Adrenal gland (tissue), 5 donors: ENCODE measurements at regions not wholly inside any gene's neighbourhood (a gene's known extent, or its start where the extent isn't known, plus 50 kb on each side); places are given as distances from the start of the nearest gene placed in this dataset.

Experiments used
- POLR2A ChIP-seq, 2 donors: fragments of 450-650 bp; IDR thresholded peaks; one replicate each; pipeline ENCODE4 v1.6.1; 2017; ENCODE audit warnings: antibody characterized with exemption in 2 of 2, mild to moderate bottlenecking in 2 of 2, moderate library complexity in 1 of 2
- TF ChIP-seq, protein P1 (sequence below), 6 experiments: fragments of 450-650 bp in 4 of 6; fragments of 200-600 bp in 2 of 6; sonication (generic) in 1 of 6; IDR thresholded peaks; 1 replicate in 5 of 6; 2 replicates in 1 of 6; pipeline versions ENCODE4 v1.5.1 to v1.8.0; 2016 to 2021; ENCODE audit warnings: antibody characterized with exemption in 6 of 6, mild to moderate bottlenecking in 2 of 6, moderate library complexity in 1 of 6
- donor health status: DM: no; HTN: no; CAD: no.

DNA sequence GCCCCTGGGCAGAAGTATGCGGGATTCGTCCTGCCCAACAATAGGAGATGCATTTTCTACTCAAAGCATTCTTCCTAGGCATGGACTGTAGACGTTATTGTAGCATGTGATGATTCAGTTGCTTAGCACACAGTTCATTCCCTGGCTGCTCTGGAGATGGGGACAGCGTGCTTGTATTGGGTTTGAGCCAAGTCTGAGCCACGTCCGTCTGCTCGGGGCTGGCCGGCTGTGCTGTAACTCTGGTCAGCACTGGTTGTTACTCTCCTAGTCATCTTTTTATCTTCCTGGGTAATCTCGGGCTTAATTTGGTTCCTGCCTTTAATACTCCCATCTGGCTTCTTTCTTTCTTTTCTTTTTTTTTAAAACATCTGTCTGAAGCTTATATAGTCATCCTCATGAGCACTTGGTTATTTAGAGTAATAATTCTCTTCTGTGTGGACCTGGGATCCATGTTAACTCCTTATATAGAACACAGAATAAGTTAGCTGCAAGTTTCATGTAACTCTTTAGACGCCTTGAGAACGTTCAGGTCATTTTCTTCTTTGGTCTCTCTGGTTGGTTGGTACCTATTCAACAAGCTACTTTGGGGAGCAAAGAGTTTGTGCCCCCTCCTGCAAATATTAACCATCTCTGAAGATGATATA lies 118.8 kb upstream of the RPS23 start:
- TF ChIP-seq, protein P1, sequence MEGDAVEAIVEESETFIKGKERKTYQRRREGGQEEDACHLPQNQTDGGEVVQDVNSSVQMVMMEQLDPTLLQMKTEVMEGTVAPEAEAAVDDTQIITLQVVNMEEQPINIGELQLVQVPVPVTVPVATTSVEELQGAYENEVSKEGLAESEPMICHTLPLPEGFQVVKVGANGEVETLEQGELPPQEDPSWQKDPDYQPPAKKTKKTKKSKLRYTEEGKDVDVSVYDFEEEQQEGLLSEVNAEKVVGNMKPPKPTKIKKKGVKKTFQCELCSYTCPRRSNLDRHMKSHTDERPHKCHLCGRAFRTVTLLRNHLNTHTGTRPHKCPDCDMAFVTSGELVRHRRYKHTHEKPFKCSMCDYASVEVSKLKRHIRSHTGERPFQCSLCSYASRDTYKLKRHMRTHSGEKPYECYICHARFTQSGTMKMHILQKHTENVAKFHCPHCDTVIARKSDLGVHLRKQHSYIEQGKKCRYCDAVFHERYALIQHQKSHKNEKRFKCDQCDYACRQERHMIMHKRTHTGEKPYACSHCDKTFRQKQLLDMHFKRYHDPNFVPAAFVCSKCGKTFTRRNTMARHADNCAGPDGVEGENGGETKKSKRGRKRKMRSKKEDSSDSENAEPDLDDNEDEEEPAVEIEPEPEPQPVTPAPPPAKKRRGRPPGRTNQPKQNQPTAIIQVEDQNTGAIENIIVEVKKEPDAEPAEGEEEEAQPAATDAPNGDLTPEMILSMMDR (IDR thresholded peaks at IDR 0.05): no peak
- TF ChIP-seq POLR2A (IDR thresholded peaks at IDR 0.05): no peak
